ENCODE measurements at regions not wholly inside any gene's neighbourhood (a gene's known extent, or its start where the extent isn't known, plus 50 kb on each side); places are given as distances from the start of the nearest gene placed in this dataset.

GRCh38 chr5:36494841-36495601 is 111.4 kb upstream of the SLC1A3 start:
- Histone ChIP-seq H3K27ac (ENCODE audit: low read length) (no peak overlapping the region), H2AFZ (ENCODE audit: low read depth, low read length) (no peak overlapping the region), H4K20me1 (ENCODE audit: insufficient read depth, low read length) (no peaks in the 10 kb centered on the region), H3K4me1 (ENCODE audit: insufficient read depth, low read length) (no peaks in the 10 kb centered on the region), H3K9me3 (ENCODE audit: insufficient read depth, low read length, severe bottlenecking) (no peaks in the 10 kb centered on the region), H3K4me2 (ENCODE audit: insufficient read depth, low read length) (no peak overlapping the region), H3K27me3 (ENCODE audit: insufficient read depth, low read length, poor library complexity) (no peaks in the 10 kb centered on the region), H3K36me3 (ENCODE audit: insufficient read depth, low read length) (no peaks in the 10 kb centered on the region), H3K79me2 (ENCODE audit: insufficient read depth, low read length) (no peaks in the 10 kb centered on the region), H3K9ac (ENCODE audit: low read depth, low read length) (no peak overlapping the region), H3K4me3 (ENCODE audit: low read depth in 1 of 2, low read length in 2 of 2) (no peak overlapping the region)
- no peak for DNase-seq
- no peak for TF ChIP-seq CTCF (IDR thresholded peaks at IDR 0.05; ENCODE audit: borderline replicate concordance, extremely low read depth, low read length, poor library complexity, severe bottlenecking)
- no peak for TF ChIP-seq EZH2 (IDR thresholded peaks at IDR 0.05; ENCODE audit: borderline replicate concordance, low read depth, low read length, severe bottlenecking)
- no peak for ATAC-seq (ENCODE audit: insufficient read depth, low read depth)

- Histone ChIP-seq H4K20me1 (ENCODE audit: insufficient read depth, low read length) (no peaks in the 10 kb centered on the region), H3K27ac (ENCODE audit: low read length) (no peak overlapping the region), H3K36me3 (ENCODE audit: insufficient read depth, low read length) (no peaks in the 10 kb centered on the region), H3K4me1 (ENCODE audit: insufficient read depth, low read length) (no peaks in the 10 kb centered on the region), H3K9me3 (ENCODE audit: insufficient read depth, low read length, severe bottlenecking) (no peaks in the 10 kb centered on the region), H3K4me3 (ENCODE audit: low read depth in 1 of 2, low read length in 2 of 2) (no peak overlapping the region), H2AFZ (ENCODE audit: low read depth, low read length) (no peak overlapping the region), H3K79me2 (ENCODE audit: insufficient read depth, low read length) (no peaks in the 10 kb centered on the region), H3K4me2 (ENCODE audit: insufficient read depth, low read length) (no peak overlapping the region), H3K9ac (ENCODE audit: low read depth, low read length) (no peak overlapping the region), H3K27me3 (ENCODE audit: insufficient read depth, low read length, poor library complexity) (no peaks in the 10 kb centered on the region)
- DNase-seq (no peak), ATAC-seq (ENCODE audit: insufficient read depth, low read depth) (no peak)
- no peak for TF ChIP-seq EZH2 (IDR thresholded peaks at IDR 0.05; ENCODE audit: borderline replicate concordance, low read depth, low read length, severe bottlenecking)
- no peak for TF ChIP-seq CTCF (IDR thresholded peaks at IDR 0.05; ENCODE audit: borderline replicate concordance, extremely low read depth, low read length, poor library complexity, severe bottlenecking)
Observed at GRCh38 chr5:36495611-36496010, 110.8 kb upstream of the SLC1A3 start.

GRCh38 chr5:36496471-36496870 is 109.9 kb upstream of the SLC1A3 start:
- TF ChIP-seq CTCF (IDR thresholded peaks at IDR 0.05; ENCODE audit: borderline replicate concordance, extremely low read depth, low read length, poor library complexity, severe bottlenecking), result no peak
- Histone ChIP-seq H3K79me2 (ENCODE audit: insufficient read depth, low read length) (no peaks in the 10 kb centered on the region), H3K27me3 (ENCODE audit: insufficient read depth, low read length, poor library complexity) (no peaks in the 10 kb centered on the region), H3K4me1 (ENCODE audit: insufficient read depth, low read length) (no peaks in the 10 kb centered on the region), H3K27ac (ENCODE audit: low read length) (no peak overlapping the region), H3K9me3 (ENCODE audit: insufficient read depth, low read length, severe bottlenecking) (no peaks in the 10 kb centered on the region), H3K4me2 (ENCODE audit: insufficient read depth, low read length) (no peak overlapping the region), H4K20me1 (ENCODE audit: insufficient read depth, low read length) (no peaks in the 10 kb centered on the region), H3K9ac (ENCODE audit: low read depth, low read length) (no peak overlapping the region), H3K36me3 (ENCODE audit: insufficient read depth, low read length) (no peaks in the 10 kb centered on the region), H3K4me3 (ENCODE audit: low read depth in 1 of 2, low read length in 2 of 2) (no peak overlapping the region), H2AFZ (ENCODE audit: low read depth, low read length) (no peak overlapping the region)
- no peak for ATAC-seq (ENCODE audit: insufficient read depth, low read depth)
- no peak for DNase-seq
